Activated CD4-positive, CD25-positive, alpha-beta regulatory T cell treated with anti-CD3 and anti-CD28 coated beads, Interleukin-2, amount 50 U/mL, for 16 hours (primary cell): ENCODE measurements at regions not wholly inside any gene's neighbourhood (a gene's known extent, or its start where the extent isn't known, plus 50 kb on each side); places are given as distances from the start of the nearest gene placed in this dataset.

ENCODE experiments used
- DNase-seq: peaks from one replicate; pipeline ENCODE4 v3.0.0-alpha.2; 2020; ENCODE audit warnings: low read depth, low spot score

DNA sequence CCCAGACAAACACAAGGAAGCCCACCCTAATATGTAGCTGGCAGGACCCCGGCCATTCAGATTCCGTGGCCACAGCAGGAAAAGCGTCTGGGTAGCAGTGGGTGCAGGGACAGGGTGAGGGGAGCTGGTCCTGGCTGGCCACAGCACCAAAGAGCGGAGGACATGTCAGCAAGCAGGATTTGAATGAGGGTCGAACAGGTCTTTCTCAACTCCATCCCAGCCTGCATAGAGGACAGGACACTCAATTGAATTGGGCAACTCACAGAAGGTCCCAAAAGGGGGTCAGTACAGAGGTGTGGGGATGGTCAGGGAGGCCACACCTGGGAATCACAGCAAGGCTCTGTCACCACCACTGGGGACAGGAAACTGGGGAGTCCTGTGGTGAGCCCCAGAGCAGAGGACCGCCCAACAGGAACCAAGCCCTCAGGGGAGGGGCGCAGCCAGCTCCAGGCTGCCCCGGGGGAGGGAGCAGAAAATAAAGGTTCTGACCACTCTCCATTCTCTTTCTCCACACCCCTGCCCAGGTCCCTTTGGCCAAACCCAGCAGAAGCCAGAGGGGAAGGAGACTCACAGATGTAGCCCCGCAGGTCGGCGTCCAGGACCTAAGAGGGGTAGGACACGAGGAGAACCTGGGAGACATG, 108.7 kb upstream of the PPP2R2D start:
- no peak for DNase-seq

DNA sequence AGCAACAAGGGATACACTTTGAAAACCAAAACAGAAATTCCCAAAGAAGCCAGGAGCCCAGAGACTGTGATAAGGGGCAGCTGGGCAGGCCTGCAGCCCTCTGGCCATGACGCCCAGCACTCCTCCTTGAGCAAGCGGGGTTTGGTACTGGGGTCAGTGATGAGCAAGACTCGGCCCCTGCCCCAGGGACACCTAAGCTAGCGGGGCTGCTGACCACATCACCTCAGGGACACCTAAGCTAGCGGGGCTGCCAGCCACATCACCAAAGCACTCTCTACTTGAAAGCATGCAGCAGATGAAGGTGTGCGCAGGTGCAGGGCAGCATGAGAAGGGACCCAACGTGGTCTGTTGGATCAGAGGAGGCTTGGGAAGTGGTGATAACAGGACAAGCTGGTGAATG, 108.0 kb upstream of the PPP2R2D start:
- no peak for DNase-seq

- DNase-seq: no peak
Measured at GRCh38 chr10:131795761-131796160, 105.0 kb upstream of the PPP2R2D start.

DNA sequence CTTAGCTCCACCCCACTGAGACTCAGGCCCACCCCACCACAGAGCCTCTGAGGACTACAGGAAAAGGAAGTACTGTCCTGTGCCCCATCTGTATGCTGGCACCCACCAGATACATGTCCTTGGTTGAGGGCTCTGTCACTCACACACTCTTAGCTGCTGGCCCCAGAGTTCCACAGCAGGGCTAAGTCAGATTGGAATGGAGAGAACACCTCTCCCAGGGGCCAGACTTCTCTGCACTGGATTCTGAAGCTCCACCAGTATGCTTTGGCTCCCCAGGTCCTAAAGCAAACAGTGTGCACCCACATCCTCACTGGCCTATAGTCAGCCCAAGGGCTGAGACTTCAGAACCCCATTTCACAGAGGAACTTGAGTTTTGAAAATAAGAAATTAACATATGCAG, 103.2 kb upstream of the PPP2R2D start:
- no peak for DNase-seq

- no peak for DNase-seq
Measured at GRCh38 chr10:131799429-131799828, 101.4 kb upstream of the PPP2R2D start.

DNA sequence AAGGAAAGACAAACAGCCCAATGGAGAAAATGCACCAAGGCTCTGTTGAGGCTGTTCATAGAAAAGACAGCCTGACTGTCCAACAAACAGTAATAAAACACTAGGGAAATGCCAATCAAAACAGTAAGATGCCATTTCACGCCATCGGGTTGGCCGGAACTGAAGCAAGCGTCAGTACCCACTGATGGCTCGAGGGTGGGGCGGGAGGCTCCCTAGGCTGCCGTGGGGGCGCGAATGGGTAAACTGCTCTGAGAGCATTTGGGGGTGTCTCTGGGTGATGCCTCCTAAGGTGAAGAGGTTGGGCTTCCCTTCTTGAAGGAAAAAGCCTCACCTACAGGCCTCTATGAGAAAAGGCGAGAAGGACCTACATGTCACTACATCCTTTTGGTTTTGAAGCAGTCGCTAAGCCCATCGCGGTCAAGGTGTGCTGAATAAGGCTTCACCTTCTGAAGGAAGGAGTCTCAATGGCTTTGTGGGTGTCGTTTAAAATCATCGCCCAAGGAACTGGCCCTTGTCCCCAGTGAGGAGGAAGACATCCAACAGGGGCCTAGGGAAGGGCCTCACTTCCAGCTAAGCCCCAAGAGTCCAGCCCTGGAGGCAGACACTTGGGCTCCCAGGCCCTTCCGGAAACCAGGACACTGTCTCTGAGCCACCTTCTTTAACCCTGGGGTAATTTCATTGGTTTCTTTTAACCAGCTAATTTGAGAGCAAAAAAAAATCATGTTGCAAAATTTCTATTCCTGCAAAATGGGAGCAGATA, 98.5 kb upstream of the PPP2R2D start:
- DNase-seq: no peak

DNA sequence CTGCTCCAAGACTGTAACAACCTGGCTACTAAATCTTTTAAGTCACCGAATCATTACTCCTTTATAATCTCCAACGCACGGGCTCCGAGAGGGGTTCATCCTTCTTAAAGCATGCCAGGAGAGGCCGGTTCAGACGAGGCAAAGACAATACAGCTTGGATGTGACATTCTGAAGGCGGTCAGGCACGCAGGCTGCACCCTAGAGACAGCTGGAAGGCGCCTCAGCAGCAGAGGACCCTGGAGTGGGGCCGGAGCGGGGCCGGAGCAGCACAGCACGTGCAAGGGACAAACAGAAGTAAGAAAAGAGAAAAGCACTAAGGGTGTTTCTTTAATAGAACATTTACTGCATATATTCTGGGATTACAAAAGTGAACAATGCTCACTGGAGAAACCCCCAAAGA, 97.8 kb upstream of the PPP2R2D start:
- no peak for DNase-seq

GRCh38 chr10:131803860-131804425, 96.9 kb upstream of the PPP2R2D start:
- DNase-seq: no peak

GRCh38 chr10:131804551-131805295, 96.1 kb upstream of the PPP2R2D start:
- no peak for DNase-seq

DNA sequence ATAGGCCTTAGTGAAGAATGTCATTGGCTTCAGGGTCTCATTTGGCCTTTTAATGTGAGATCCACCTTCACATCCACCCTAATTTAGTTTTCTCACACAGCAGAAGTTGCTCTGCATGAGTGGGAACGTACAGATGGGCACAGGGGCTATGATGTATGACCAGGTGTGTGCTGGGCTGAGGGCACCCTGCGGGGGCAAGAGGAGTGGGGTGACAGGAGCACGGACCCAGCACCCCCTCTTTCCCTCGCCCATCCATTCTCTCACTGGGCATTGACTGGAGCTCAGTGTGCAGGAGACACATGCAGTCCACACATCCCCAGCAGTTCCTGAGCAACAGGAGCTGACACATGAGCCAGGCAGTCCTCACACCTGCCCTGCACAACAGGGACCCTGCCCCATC, 95.1 kb upstream of the PPP2R2D start:
- no peak for DNase-seq

DNA sequence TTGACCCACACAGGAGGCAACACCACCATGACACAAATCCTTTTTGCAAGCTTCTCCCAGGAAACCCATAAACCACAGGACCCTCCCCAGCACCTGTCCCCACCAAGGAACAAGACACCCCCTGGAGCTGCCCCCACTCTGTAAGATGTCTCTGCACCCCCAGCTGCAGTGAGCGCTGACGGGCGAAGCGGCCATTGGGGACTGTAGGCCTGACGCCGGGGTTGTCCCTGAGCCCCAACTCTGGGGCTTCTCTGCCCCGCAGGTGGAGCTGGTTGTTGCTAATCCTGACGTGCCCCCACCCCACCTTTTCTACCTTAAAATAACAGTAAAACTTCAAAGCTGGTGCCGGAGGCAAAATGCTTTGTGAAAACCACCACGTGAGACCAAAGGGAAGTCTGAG, 94.7 kb upstream of the PPP2R2D start:
- DNase-seq: no peak

DNA sequence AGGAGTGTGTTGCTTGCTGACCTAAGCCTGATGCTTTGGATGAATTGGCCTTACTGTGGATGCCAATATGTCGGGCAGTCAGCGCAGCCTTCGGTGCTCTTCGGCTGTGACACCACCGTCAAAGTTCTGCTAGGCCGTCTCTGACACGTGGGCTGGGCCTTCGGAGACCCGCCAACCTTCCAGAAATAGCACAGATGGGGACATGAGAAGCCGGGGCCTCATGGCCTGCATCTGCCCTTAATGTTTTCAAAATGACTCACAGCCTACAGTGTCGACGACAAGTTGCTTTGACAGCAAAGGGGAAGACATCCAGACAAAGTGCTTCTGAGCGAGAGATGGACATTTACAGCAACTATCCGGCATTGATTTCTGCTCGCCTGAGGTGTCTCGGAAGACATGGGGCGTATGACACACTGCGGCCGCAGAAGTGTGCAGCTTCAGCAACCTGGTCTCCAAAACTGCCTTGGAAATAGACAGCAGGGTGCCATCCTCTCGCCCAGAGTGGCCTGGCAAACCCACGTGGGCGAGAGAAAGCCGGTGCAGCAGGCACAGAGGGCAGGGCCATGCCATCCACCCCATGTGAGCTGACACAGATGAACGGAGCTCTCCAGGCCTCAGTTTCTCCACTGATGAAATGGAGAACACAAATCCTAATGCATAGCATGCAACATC, 94.0 kb upstream of the PPP2R2D start:
- no peak for DNase-seq

DNA sequence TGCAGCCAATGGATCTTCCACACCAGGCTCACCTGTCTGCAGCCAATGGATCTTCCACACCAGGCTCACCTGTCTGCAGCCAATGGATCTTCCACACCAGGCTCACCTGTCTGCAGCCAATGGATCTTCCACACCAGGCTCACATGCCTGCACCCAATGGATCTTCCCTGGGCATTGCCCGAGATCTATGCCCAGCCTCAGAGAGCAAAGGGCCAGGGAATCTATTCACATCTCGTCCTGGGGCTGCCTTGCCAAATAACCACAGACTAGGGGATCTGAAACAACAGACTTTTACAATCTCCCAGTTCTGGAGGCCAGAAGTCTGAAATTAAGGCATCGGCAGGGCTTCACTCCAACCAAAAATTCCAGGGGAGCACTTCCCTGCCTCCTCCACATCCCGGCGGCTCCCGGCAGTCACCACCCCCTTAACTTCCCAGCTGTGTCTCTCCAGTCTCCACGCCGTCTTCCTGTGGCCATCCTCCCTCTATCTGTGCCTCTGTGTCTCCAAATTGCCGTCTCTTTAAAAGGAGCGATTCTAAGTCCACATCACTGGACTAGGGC, 92.4 kb upstream of the PPP2R2D start:
- no peak for DNase-seq

DNA sequence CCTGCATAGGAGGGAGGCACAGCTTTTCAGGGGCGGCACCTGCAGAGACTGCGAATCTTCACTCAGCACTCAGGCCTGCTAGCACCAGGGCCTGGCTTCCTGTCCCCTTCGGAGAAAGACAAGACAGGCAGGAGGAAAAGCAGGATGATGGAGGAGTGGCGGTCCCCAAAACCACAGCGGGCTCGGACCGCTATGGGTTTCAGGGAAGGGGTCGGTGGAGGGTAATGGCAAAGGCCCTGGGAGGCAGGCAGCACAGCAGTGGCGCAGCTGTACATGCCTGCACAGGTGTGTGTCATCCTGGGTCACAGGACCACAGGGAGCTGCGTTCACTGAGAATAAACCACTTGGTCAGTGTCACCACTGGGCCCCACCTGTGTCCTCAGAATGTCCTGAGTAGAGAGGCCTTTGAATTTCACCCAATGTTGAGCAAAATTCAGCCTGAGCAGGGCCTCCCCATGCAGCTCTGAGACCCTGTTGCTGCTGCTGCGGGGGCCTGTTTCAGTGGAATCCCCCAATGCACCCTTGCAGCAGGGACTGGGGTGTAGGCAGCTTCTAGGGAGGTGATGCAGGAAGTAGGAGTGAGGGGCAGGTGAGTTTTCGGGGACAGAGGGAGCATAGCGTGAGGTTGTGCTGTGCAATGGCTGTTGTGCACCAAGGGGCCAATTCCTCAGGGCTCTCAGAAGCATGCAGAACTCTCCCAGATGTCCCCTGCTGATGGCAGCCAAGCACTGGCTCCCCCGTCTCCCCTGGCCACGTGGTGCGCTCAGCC, 90.6 kb upstream of the PPP2R2D start:
- no peak for DNase-seq

GRCh38 chr10:131810805-131811629, 89.8 kb upstream of the PPP2R2D start:
- no peak for DNase-seq

GRCh38 chr10:131811630-131812403, 89.0 kb upstream of the PPP2R2D start:
- no peak for DNase-seq

- DNase-seq: no peak
Measured at GRCh38 chr10:131812736-131813604, 87.8 kb upstream of the PPP2R2D start.
